H1 (cell line): ENCODE measurements at regions not wholly inside any gene's neighbourhood (a gene's known extent, or its start where the extent isn't known, plus 50 kb on each side); places are given as distances from the start of the nearest gene placed in this dataset.

Source experiments
- NANOG ChIP-seq: IDR thresholded peaks from 2 replicates; pipeline ENCODE4 v1.6.1; 2011; ENCODE audit warnings: low read length, low read depth, mild to moderate bottlenecking, inconsistent platforms; ENCODE audit not compliant: insufficient read depth, poor library complexity, severe bottlenecking
- POLR2AphosphoS5 ChIP-seq: IDR thresholded peaks from 2 replicates; pipeline ENCODE4 v1.6.1; 2011; ENCODE audit warnings: low read depth, low read length
- SIRT6 ChIP-seq: IDR thresholded peaks from one replicate; pipeline ENCODE4 v1.7.1; 2012; ENCODE audit warnings: low read length, inconsistent platforms

- no peak for TF ChIP-seq POLR2AphosphoS5
- TF ChIP-seq NANOG = no peak
- TF ChIP-seq SIRT6 = no peak
- TF ChIP-seq, all 59 proteins: peak for 0
Measured at GRCh38 chr12:42677461-42677860, 87.9 kb upstream of the PRICKLE1 start (continued).
